ENCODE measurements at regions not wholly inside any gene's neighbourhood (a gene's known extent, or its start where the extent isn't known, plus 50 kb on each side); places are given as distances from the start of the nearest gene placed in this dataset.
"Not testable (repeated sequence)": the region's sequence is repeated elsewhere in the genome, so short reads cannot be mapped to it uniquely, and the experiment has no call there.

- DNase-seq: no peak
Observed at GRCh38 chr13:106088085-106088484, 447.4 kb downstream of the EFNB2 start.

GRCh38 chr13:106087201-106087600 is 448.3 kb downstream of the EFNB2 start:
- DNase-seq: no peak

- DNase-seq: no peak
Observed at GRCh38 chr13:106083620-106084350, 451.7 kb downstream of the EFNB2 start.

GRCh38 chr13:106081221-106081620 is 454.2 kb downstream of the EFNB2 start:
- DNase-seq: not testable (repeated sequence)

GRCh38 chr13:106078191-106078590 is 457.3 kb downstream of the EFNB2 start:
- DNase-seq: no peak

GRCh38 chr13:106077017-106077416 is 458.4 kb downstream of the EFNB2 start:
- no peak for DNase-seq

GRCh38 chr13:106072014-106072413 is 463.4 kb downstream of the EFNB2 start:
- DNase-seq: no peak

GRCh38 chr13:106063591-106064313 is 471.7 kb downstream of the EFNB2 start:
- no peak for DNase-seq

GRCh38 chr13:106061781-106062180 is 473.7 kb downstream of the EFNB2 start:
- DNase-seq: no peak

GRCh38 chr13:106056851-106057250 is 478.6 kb downstream of the EFNB2 start:
- no peak for DNase-seq

- DNase-seq: no peak
Observed at GRCh38 chr13:106052200-106052767, 483.2 kb downstream of the EFNB2 start.

GRCh38 chr13:106049171-106049570 is 486.3 kb downstream of the EFNB2 start:
- no peak for DNase-seq

- no peak for DNase-seq
Observed at GRCh38 chr13:106048386-106048785, 487.1 kb downstream of the EFNB2 start.

GRCh38 chr13:106047859-106048258 is 487.6 kb downstream of the EFNB2 start:
- DNase-seq: no peak

- DNase-seq: no peak
Observed at GRCh38 chr13:106042996-106043581, 492.4 kb downstream of the EFNB2 start.

GRCh38 chr13:106041445-106041844 is 494.0 kb downstream of the EFNB2 start:
- no peak for DNase-seq

GRCh38 chr13:106038752-106039151 is 496.7 kb downstream of the EFNB2 start:
- no peak for DNase-seq

GRCh38 chr13:106036870-106037269 is 498.6 kb downstream of the EFNB2 start:
- no peak for DNase-seq

GRCh38 chr13:106034201-106034600 is 501.3 kb downstream of the EFNB2 start:
- no peak for DNase-seq

GRCh38 chr13:106033659-106034058 is 501.8 kb downstream of the EFNB2 start:
- DNase-seq: no peak

- DNase-seq: no peak
Observed at GRCh38 chr13:106032441-106032840, 503.0 kb downstream of the EFNB2 start.

GRCh38 chr13:106029676-106030290 is 505.7 kb downstream of the EFNB2 start:
- DNase-seq: no peak

- no peak for DNase-seq
Observed at GRCh38 chr13:106028911-106029310, 506.6 kb downstream of the EFNB2 start.

Measured in activated naive CD4-positive, alpha-beta T cell treated with Interleukin-2 at 50 U/mL for 16 hours (primary cell).